IPS-20b (cell line): ENCODE measurements at regions not wholly inside any gene's neighbourhood (a gene's known extent, or its start where the extent isn't known, plus 50 kb on each side); places are given as distances from the start of the nearest gene placed in this dataset.
"Not testable (repeated sequence)": the region's sequence is repeated elsewhere in the genome, so short reads cannot be mapped to it uniquely, and the experiment has no call there.

Experiments used
- H3K27ac ChIP-seq: one replicate; pipeline ENCODE4 v1.5.1; 2013; ENCODE audit warnings: low read length
- H3K27me3 ChIP-seq: 2 replicates; pipeline ENCODE4 v1.6.1; 2013; ENCODE audit warnings: mild to moderate bottlenecking, low read length, inconsistent platforms; ENCODE audit not compliant: insufficient read depth
- H3K36me3 ChIP-seq: 2 replicates; pipeline ENCODE4 v1.6.1; 2013; ENCODE audit warnings: low read depth, mild to moderate bottlenecking, inconsistent platforms, low read length, moderate library complexity; ENCODE audit not compliant: insufficient read depth
- H3K4me1 ChIP-seq: 2 replicates; pipeline ENCODE4 v1.6.1; 2013; ENCODE audit warnings: mild to moderate bottlenecking, control low read depth, inconsistent platforms, low read length, moderate library complexity; ENCODE audit not compliant: insufficient read depth
- H3K4me3 ChIP-seq: 2 replicates; pipeline ENCODE4 v1.5.1; 2013; ENCODE audit warnings: mild to moderate bottlenecking, low read length, inconsistent platforms
- H3K9ac ChIP-seq: 2 replicates; pipeline ENCODE4 v1.6.1; 2013; ENCODE audit warnings: low read depth, mild to moderate bottlenecking, inconsistent platforms, low read length, moderate library complexity
- H3K9me3 ChIP-seq: 2 replicates; pipeline ENCODE4 v1.6.1; 2013; ENCODE audit warnings: mild to moderate bottlenecking, low read depth, low read length, inconsistent platforms; ENCODE audit not compliant: insufficient read depth

DNA sequence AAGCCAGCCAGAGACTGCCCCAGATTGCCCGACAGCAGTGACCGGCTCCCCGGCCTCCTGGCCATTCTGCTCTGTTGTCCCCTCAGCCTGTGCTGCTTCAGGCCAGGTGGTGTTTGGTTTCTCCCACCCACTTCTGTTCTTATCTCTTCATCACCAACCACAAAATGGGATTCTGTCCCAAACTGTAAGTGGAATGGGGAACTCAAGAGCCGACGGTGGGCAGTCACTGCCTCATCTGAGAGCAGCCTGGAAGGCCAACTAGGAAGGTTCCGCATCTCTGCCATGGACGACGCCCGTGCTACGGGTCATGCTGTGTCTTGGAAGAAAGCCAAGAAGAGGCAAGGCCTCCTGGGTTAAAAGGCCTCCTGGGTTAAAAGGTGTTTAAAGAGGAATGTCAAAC lies 219.0 kb upstream of the PIK3R1 start:
- Histone ChIP-seq H3K27me3 (no peaks in the 10 kb centered on the region), H3K4me1 (no peaks in the 10 kb centered on the region), H3K36me3 (no peaks in the 10 kb centered on the region), H3K4me3 (no peak overlapping the region), H3K9me3 (no peaks in the 10 kb centered on the region), H3K9ac (no peak overlapping the region), H3K27ac (no peak overlapping the region)

DNA sequence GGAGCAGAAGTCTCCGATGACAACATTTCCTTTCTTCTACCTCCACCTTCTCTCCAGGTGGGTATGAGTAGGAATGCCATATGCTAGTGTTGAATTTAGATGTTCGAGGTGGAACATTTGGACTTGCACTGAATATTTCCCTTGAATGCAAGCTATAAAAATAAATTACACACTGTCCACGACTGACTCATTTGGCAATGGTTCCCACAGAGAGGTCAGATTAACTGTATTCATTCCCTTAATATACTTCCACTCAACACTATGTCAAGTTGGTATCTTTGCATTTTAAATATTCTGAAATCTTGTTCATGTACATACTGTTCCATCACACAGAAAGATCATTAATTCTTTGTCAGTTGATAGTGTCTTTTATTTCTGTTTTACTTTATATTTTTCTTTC lies 222.6 kb upstream of the PIK3R1 start:
- H3K9me3 ChIP-seq = no peaks in the 10 kb centered on the region
- no peaks in the 10 kb centered on the region for H3K36me3 ChIP-seq
- H3K27me3 ChIP-seq = no peaks in the 10 kb centered on the region
- no peak overlapping the region for H3K27ac ChIP-seq
- H3K9ac ChIP-seq = no peak overlapping the region
- no peaks in the 10 kb centered on the region for H3K4me1 ChIP-seq
- no peak overlapping the region for H3K4me3 ChIP-seq

DNA sequence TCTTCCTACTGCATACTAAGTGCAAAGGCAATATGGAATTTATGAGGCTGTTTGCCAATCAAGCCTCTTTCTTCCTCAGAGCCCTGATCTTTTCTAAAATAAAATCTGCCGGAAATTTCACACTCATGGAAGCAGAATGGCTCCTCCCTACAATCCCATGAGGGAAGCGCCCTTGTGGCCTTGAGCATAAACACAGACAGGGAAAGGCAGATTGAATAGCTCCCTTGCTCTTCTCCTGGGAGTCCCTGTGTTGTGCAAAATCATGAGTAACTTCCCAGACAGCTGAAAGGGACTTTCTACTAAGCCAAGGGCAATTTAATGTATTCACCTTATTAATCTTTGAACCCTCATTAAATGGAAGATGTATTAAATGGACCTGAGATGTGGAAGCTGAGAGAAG lies 226.1 kb upstream of the PIK3R1 start:
- Histone ChIP-seq H3K27ac (no peak overlapping the region), H3K4me3 (no peak overlapping the region), H3K27me3 (no peaks in the 10 kb centered on the region), H3K4me1 (no peaks in the 10 kb centered on the region), H3K36me3 (no peaks in the 10 kb centered on the region), H3K9me3 (no peaks in the 10 kb centered on the region), H3K9ac (no peak overlapping the region)

DNA sequence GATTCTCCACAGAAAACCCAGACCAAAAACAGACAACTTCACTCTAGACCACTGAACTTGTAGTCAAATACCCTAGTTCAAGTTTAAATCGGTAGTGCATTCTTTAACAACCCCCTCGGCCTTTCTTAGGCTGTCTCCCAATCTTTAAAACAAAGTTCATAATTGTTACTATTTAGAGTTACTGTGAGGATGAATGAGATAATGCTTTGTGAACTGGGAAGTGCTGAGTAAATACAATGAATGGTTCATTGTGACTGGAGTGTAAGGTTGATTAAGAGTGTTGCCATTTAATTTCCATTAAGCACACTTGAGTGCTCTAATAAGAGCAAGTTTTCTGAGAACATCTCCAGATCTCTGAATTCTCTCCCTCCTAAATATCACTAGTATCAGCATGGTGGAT lies 228.8 kb upstream of the PIK3R1 start:
- Histone ChIP-seq H3K27me3 (no peaks in the 10 kb centered on the region), H3K9ac (no peak overlapping the region), H3K4me3 (no peak overlapping the region), H3K36me3 (no peaks in the 10 kb centered on the region), H3K27ac (no peak overlapping the region), H3K4me1 (no peaks in the 10 kb centered on the region), H3K9me3 (no peaks in the 10 kb centered on the region)

DNA sequence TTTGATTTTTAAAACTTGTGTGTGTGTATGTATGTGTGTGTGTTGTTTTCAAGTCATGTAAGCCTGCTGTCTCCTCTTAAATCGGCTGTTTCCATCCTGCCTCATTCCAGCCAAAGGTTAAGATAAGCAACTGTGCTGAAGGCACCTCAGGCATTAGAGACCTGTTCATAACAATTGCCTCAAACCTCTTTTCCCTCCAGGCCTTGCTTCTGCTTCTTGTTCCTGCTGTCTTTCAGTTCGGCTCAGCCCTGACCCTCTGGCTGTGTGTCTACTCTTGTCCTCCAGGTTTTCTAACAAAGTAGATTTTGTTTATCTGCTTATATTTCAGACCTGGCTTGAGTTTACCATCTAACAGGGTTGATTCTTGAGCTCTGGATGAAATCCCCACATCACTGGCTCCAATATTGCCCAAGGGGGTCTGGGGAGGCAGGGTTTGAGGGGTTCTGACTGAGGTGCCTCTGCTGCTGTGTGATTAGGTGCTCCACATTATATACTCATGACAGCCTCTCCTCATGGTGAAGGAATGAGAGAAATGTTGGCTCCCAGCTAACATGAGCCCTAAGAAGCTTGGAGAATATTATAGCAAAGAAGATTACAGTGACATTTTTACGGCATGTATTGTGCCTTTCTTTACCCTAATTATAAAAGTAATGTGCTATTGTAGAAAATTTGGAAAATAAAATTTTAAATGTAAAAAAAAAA lies 229.7 kb upstream of the PIK3R1 start:
- no peak overlapping the region for H3K9ac ChIP-seq
- no peaks in the 10 kb centered on the region for H3K4me1 ChIP-seq
- H3K36me3 ChIP-seq = no peaks in the 10 kb centered on the region
- H3K27me3 ChIP-seq = no peaks in the 10 kb centered on the region
- H3K9me3 ChIP-seq = no peaks in the 10 kb centered on the region
- no peak overlapping the region for H3K4me3 ChIP-seq
- no peak overlapping the region for H3K27ac ChIP-seq

DNA sequence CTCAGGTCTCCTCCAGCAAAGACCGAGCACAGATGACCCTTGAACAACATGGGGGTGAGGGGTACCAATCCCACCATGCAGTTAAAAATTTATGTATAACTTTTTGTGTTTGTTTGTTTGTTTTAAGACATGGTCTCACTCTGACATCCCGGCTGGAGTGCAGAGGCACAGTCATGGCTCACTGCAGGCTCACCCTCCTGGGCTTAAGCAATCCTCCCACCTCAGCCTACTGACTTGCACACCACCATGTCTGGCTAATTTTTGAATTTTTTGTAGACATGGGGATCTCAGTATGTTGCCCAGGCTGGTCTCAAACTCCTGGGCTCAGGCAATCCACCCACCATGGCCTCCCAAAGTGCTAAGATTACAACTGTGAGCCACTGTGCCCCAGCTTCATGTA lies 231.0 kb upstream of the PIK3R1 start:
- no peak overlapping the region for H3K9ac ChIP-seq
- no peak overlapping the region for H3K4me3 ChIP-seq
- no peaks in the 10 kb centered on the region for H3K36me3 ChIP-seq
- H3K27me3 ChIP-seq = no peaks in the 10 kb centered on the region
- H3K9me3 ChIP-seq = no peaks in the 10 kb centered on the region
- no peak overlapping the region for H3K27ac ChIP-seq
- no peaks in the 10 kb centered on the region for H3K4me1 ChIP-seq

DNA sequence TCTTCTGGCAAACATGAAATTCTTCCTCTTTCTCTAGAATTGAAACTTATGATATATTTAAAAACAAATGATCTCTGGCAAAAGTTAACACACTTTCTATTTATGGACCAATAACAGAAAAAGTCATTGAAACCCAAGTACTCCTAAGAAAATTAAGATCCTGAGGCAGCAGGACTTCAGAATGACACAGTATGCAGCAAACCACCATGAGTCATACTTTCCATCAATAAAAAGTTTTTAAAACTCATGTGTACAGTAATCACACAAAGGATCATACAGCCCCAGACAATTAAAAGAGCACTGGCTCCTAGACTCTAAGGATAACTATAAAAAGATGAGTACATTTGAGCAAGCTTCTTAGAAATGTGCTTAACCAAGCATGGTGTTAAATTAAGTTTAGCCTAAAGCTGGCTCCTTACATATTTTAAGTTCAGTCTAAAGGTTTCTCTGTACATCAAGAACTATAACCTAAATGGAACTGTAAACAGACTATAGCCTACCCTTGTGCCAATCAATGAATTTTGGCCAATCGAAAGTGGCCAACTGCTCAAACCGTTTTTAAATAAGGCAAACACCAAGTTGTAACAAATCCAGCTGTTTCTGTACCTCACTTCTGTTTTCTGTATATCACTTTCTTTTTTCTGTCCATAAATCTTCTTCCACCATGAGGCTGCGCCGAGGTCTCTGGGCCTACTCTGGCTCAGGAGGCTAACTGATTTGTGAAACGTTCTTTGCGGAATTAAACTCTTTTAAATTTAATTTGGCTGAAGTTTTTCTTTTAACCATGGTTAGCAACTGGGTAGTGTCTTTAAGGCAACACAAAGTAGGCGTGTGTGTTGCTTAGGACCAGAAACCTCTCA lies 232.1 kb upstream of the PIK3R1 start:
- H3K27ac ChIP-seq = no peak overlapping the region
- H3K36me3 ChIP-seq = no peaks in the 10 kb centered on the region

DNA sequence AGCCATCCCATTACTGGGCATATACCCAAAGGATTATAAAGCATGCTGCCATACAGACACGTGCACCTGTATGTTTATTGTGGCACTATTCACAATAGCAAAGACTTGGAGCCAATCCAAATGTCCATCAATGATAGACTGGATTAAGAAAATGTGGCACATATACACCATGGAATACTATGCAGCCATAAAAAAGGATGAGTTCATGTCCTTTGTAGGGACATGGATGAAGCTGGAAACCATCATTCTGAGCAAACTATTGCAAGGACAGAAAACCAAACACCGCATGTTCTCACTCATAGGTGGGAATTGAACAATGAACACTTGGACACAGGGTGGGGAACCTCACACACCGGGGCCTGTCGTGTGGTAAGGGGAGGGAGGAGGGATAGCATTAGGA lies 233.4 kb upstream of the PIK3R1 start:
- not testable (repeated sequence) for H3K9me3 ChIP-seq, H3K4me3 ChIP-seq, H3K36me3 ChIP-seq, H3K9ac ChIP-seq, H3K27me3 ChIP-seq, H3K27ac ChIP-seq, H3K4me1 ChIP-seq

More for the DNA sequence above, 232.1 kb upstream of the PIK3R1 start:
- H3K9me3 ChIP-seq = no peaks in the 10 kb centered on the region
- H3K4me1 ChIP-seq = no peaks in the 10 kb centered on the region
- H3K27me3 ChIP-seq = no peaks in the 10 kb centered on the region
- no peak overlapping the region for H3K4me3 ChIP-seq
- no peak overlapping the region for H3K9ac ChIP-seq

DNA sequence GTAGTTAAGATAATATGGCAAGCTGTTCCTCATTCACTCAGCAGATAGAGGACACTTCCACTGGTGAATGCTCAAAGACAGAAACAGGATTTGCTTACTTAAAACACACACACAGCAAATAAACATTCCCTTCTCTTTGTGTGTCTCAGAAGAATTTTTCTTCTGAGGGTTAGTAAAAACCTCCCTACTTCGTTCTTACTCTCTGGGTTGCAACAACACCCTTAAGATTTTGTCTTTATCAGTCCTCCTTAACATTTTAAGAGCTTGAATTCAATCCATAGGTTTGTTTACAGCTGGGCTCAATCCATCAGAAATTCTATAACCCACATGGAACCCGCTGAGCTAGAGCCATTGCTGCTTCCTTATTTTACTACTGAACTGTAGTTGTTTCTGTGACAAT lies 237.4 kb upstream of the PIK3R1 start:
- Histone ChIP-seq H3K27ac (no peak overlapping the region), H3K36me3 (no peaks in the 10 kb centered on the region), H3K4me3 (no peak overlapping the region), H3K27me3 (no peaks in the 10 kb centered on the region), H3K9ac (no peak overlapping the region), H3K4me1 (no peaks in the 10 kb centered on the region), H3K9me3 (no peaks in the 10 kb centered on the region)

DNA sequence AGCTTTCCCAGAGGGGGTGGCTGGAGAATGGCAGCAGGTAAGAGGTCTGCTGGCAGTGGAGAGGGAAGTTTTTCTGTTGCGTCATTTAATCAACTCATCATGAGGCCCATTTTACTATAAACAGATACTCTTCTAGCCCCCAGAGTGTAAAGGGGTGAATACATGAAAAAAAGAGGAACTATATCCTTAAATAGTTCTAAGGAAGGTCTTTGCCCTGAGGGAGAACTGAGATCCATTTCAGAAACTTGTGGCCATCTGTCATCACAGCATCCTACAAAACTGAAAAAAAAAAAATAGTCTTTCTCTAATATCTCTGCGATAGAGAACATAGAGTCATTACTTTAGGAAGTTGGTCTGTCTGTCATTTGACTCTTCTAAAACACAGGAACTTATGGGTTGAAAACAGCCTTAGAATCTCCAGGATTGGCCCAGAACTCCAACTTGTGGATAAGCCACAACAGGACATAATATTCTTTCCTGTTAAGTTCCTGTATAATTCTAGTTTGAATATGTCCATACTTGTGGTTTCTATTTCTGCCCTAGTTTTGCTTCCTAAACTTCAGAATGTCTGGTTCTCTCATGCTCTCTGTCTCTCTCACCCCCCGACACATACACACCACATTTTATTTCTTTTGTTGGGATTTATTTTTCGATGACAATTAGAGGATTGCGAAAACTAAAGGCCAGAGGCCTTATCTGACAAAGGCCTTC lies 238.5 kb upstream of the PIK3R1 start:
- Histone ChIP-seq H3K4me3 (no peak overlapping the region), H3K27ac (no peak overlapping the region), H3K9ac (no peak overlapping the region), H3K36me3 (no peaks in the 10 kb centered on the region), H3K9me3 (no peaks in the 10 kb centered on the region), H3K4me1 (no peaks in the 10 kb centered on the region), H3K27me3 (no peaks in the 10 kb centered on the region)

DNA sequence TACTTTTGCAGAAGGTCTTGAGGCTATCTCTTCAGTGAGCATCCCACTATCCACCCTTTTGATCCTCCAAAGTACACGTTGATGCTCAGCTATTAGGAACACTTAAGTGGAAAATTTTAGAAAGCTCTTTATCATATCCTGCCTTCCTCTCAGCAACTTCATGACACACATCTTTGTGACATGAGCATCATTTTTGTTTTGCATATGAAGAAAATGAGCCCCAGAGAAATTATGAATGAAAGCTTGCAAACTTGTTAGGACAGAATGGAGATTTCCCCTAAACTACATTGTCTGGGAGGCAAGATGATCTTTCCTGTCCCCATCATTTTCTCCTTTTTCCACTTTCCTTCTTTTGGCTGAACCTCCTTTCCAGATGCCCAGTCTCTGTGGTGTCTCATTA lies 239.4 kb upstream of the PIK3R1 start:
- no peaks in the 10 kb centered on the region for H3K9me3 ChIP-seq
- no peaks in the 10 kb centered on the region for H3K27me3 ChIP-seq
- H3K27ac ChIP-seq = no peak overlapping the region
- H3K36me3 ChIP-seq = no peaks in the 10 kb centered on the region
- no peaks in the 10 kb centered on the region for H3K4me1 ChIP-seq
- no peak overlapping the region for H3K9ac ChIP-seq
- H3K4me3 ChIP-seq = no peak overlapping the region

DNA sequence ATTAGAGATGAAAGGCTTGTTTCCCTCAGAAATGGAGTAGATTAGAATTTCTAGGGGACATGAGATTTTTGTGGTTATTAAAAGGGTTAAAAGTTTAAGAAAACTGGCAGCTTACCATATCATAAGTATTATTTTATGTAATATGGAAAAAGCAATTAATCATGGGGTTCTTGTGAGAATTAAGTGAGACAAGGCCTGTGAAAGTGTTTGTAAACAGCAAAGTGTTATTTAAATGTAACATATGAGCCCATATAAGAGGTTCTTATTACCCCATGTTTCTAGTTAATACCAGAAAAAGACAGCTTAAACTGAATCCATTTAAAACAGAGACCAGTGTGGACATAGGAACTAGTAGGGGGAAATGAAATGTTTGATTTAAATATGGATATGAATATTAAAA lies 241.1 kb upstream of the PIK3R1 start:
- H3K4me1 ChIP-seq = no peaks in the 10 kb centered on the region
- no peaks in the 10 kb centered on the region for H3K27me3 ChIP-seq
- H3K4me3 ChIP-seq = no peak overlapping the region
- no peaks in the 10 kb centered on the region for H3K36me3 ChIP-seq
- H3K27ac ChIP-seq = no peak overlapping the region
- no peaks in the 10 kb centered on the region for H3K9me3 ChIP-seq
- H3K9ac ChIP-seq = no peak overlapping the region
